B cell (primary cell): ENCODE measurements at regions not wholly inside any gene's neighbourhood (a gene's known extent, or its start where the extent isn't known, plus 50 kb on each side); places are given as distances from the start of the nearest gene placed in this dataset.

Experiments
- EZH2 ChIP-seq: IDR thresholded peaks from 2 replicates; pipeline ENCODE4 v1.6.1; 2012; ENCODE audit warnings: borderline replicate concordance, low read depth, mild to moderate bottlenecking, moderate library complexity, low read length; ENCODE audit not compliant: insufficient read depth, poor library complexity, severe bottlenecking
- TF ChIP-seq, protein P1 (sequence below): fragments of 200-600 bp; IDR thresholded peaks from one replicate; pipeline ENCODE4 v1.8.0; 2022; ENCODE audit warnings: antibody characterized with exemption, mild to moderate bottlenecking

DNA sequence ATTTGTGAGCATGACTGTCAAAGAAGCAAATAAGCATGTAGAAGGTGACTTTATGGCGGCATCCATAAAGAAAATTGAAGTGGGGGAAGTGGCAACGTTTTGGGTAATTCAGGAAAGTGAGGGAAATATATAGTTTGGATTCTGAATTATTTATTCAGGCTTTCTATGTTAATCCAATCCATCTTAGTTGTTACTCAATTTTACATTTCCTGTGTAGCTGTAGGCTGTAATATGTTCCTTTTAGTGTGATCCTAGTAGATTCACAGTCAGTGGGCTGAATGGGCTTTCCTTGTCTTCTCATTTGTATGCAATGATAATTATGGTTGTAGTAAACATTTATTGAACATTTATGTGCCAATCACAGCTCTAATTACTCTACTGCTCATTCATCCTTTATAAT, 654.1 kb downstream of the EDEM1 start:
- TF ChIP-seq, protein P1, sequence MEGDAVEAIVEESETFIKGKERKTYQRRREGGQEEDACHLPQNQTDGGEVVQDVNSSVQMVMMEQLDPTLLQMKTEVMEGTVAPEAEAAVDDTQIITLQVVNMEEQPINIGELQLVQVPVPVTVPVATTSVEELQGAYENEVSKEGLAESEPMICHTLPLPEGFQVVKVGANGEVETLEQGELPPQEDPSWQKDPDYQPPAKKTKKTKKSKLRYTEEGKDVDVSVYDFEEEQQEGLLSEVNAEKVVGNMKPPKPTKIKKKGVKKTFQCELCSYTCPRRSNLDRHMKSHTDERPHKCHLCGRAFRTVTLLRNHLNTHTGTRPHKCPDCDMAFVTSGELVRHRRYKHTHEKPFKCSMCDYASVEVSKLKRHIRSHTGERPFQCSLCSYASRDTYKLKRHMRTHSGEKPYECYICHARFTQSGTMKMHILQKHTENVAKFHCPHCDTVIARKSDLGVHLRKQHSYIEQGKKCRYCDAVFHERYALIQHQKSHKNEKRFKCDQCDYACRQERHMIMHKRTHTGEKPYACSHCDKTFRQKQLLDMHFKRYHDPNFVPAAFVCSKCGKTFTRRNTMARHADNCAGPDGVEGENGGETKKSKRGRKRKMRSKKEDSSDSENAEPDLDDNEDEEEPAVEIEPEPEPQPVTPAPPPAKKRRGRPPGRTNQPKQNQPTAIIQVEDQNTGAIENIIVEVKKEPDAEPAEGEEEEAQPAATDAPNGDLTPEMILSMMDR: no peak
- no peak for TF ChIP-seq EZH2
